ENCODE measurements at regions not wholly inside any gene's neighbourhood (a gene's known extent, or its start where the extent isn't known, plus 50 kb on each side); places are given as distances from the start of the nearest gene placed in this dataset.

- no peak for FAIRE-seq
- no peak for DNase-seq
- Histone ChIP-seq H3K27me3 (ENCODE audit: control insufficient read depth in 3 of 3, insufficient read depth in 3 of 3, low read length in 3 of 3) (no peaks in the 10 kb centered on the region), H3K36me3 (ENCODE audit: control insufficient read depth in 3 of 3, insufficient read depth in 2 of 3, low read depth in 1 of 3, low read length in 3 of 3) (no peaks in the 10 kb centered on the region), H3K9me3 (ENCODE audit: control insufficient read depth in 2 of 2, insufficient read depth in 1 of 2, low read depth in 1 of 2, low read length in 1 of 2) (no peaks in the 10 kb centered on the region), H3K27ac (ENCODE audit: low read depth in 1 of 3, low read length in 2 of 3) (no peak overlapping the region), H3K4me1 (ENCODE audit: control insufficient read depth in 3 of 3, insufficient read depth in 2 of 3, low read depth in 1 of 3, low read length in 2 of 3) (no peaks in the 10 kb centered on the region), H3K4me3 (ENCODE audit: low read depth in 1 of 3, low read length in 3 of 3) (no peak overlapping the region)
- WGBS, 3 donors = 61 to 71% (median 69%) methylated on average over 8 of the region's 8 CpGs
Measured at GRCh38 chr13:104008541-104009435, 942.6 kb upstream of the SLC10A2 start.

GRCh38 chr13:104008075-104008474 is 941.9 kb upstream of the SLC10A2 start:
- H3K27me3 ChIP-seq (ENCODE audit: control insufficient read depth in 3 of 3, insufficient read depth in 3 of 3, low read length in 3 of 3) = no peaks in the 10 kb centered on the region
- no peak for DNase-seq
- H3K4me3 ChIP-seq (ENCODE audit: low read depth in 1 of 3, low read length in 3 of 3) = no peak overlapping the region
- no peak for FAIRE-seq
- H3K9me3 ChIP-seq (ENCODE audit: control insufficient read depth in 2 of 2, insufficient read depth in 1 of 2, low read depth in 1 of 2, low read length in 1 of 2) = no peaks in the 10 kb centered on the region
- 67 to 71% (median 70%) methylated on average over 4 of the region's 4 CpGs for WGBS, 3 donors
- H3K36me3 ChIP-seq (ENCODE audit: control insufficient read depth in 3 of 3, insufficient read depth in 2 of 3, low read depth in 1 of 3, low read length in 3 of 3) = no peaks in the 10 kb centered on the region
- no peaks in the 10 kb centered on the region for H3K4me1 ChIP-seq (ENCODE audit: control insufficient read depth in 3 of 3, insufficient read depth in 2 of 3, low read depth in 1 of 3, low read length in 2 of 3)
- no peak overlapping the region for H3K27ac ChIP-seq (ENCODE audit: low read depth in 1 of 3, low read length in 2 of 3)

- H3K9me3 ChIP-seq (ENCODE audit: control insufficient read depth in 2 of 2, insufficient read depth in 1 of 2, low read depth in 1 of 2, low read length in 1 of 2) = no peaks in the 10 kb centered on the region
- no peaks in the 10 kb centered on the region for H3K4me1 ChIP-seq (ENCODE audit: control insufficient read depth in 3 of 3, insufficient read depth in 2 of 3, low read depth in 1 of 3, low read length in 2 of 3)
- 72 to 75% (median 74%) methylated on average over 9 of the region's 9 CpGs for WGBS, 3 donors
- H3K27ac ChIP-seq (ENCODE audit: low read depth in 1 of 3, low read length in 2 of 3) = no peak overlapping the region
- no peaks in the 10 kb centered on the region for H3K27me3 ChIP-seq (ENCODE audit: control insufficient read depth in 3 of 3, insufficient read depth in 3 of 3, low read length in 3 of 3)
- DNase-seq (no peak), FAIRE-seq (no peak)
- no peak overlapping the region for H3K4me3 ChIP-seq (ENCODE audit: low read depth in 1 of 3, low read length in 3 of 3)
- no peaks in the 10 kb centered on the region for H3K36me3 ChIP-seq (ENCODE audit: control insufficient read depth in 3 of 3, insufficient read depth in 2 of 3, low read depth in 1 of 3, low read length in 3 of 3)
Measured at GRCh38 chr13:104006625-104007075, 940.4 kb upstream of the SLC10A2 start.

- DNase-seq = no peak
- no peak for FAIRE-seq
Measured at GRCh38 chr13:104004572-104004971, 938.4 kb upstream of the SLC10A2 start.

GRCh38 chr13:104002216-104002615 is 936.0 kb upstream of the SLC10A2 start:
- no peak for FAIRE-seq
- H3K4me1 ChIP-seq (ENCODE audit: control insufficient read depth in 3 of 3, insufficient read depth in 2 of 3, low read depth in 1 of 3, low read length in 2 of 3) = no peaks in the 10 kb centered on the region

More at GRCh38 chr13:104004572-104004971, 938.4 kb upstream of the SLC10A2 start:
- 74 to 92% (median 85%) methylated on average over 1 of the region's 1 CpG for WGBS, 3 donors
- Histone ChIP-seq H3K36me3 (ENCODE audit: control insufficient read depth in 3 of 3, insufficient read depth in 2 of 3, low read depth in 1 of 3, low read length in 3 of 3) (no peaks in the 10 kb centered on the region), H3K9me3 (ENCODE audit: control insufficient read depth in 2 of 2, insufficient read depth in 1 of 2, low read depth in 1 of 2, low read length in 1 of 2) (no peaks in the 10 kb centered on the region), H3K4me3 (ENCODE audit: low read depth in 1 of 3, low read length in 3 of 3) (no peak overlapping the region), H3K4me1 (ENCODE audit: control insufficient read depth in 3 of 3, insufficient read depth in 2 of 3, low read depth in 1 of 3, low read length in 2 of 3) (no peaks in the 10 kb centered on the region), H3K27ac (ENCODE audit: low read depth in 1 of 3, low read length in 2 of 3) (no peak overlapping the region), H3K27me3 (ENCODE audit: control insufficient read depth in 3 of 3, insufficient read depth in 3 of 3, low read length in 3 of 3) (no peaks in the 10 kb centered on the region)

GRCh38 chr13:104001766-104002165 is 935.5 kb upstream of the SLC10A2 start:
- H3K27me3 ChIP-seq (ENCODE audit: control insufficient read depth in 3 of 3, insufficient read depth in 3 of 3, low read length in 3 of 3) = no peaks in the 10 kb centered on the region
- H3K4me3 ChIP-seq (ENCODE audit: low read depth in 1 of 3, low read length in 3 of 3) = no peak overlapping the region
- 73 to 93% (median 83%) methylated on average over 3 of the region's 3 CpGs for WGBS, 3 donors
- no peaks in the 10 kb centered on the region for H3K36me3 ChIP-seq (ENCODE audit: control insufficient read depth in 3 of 3, insufficient read depth in 2 of 3, low read depth in 1 of 3, low read length in 3 of 3)
- no peak for FAIRE-seq
- no peak for DNase-seq
- H3K9me3 ChIP-seq (ENCODE audit: control insufficient read depth in 2 of 2, insufficient read depth in 1 of 2, low read depth in 1 of 2, low read length in 1 of 2) = no peaks in the 10 kb centered on the region
- no peak overlapping the region for H3K27ac ChIP-seq (ENCODE audit: low read depth in 1 of 3, low read length in 2 of 3)
- H3K4me1 ChIP-seq (ENCODE audit: control insufficient read depth in 3 of 3, insufficient read depth in 2 of 3, low read depth in 1 of 3, low read length in 2 of 3) = no peaks in the 10 kb centered on the region

More at GRCh38 chr13:104002216-104002615, 936.0 kb upstream of the SLC10A2 start:
- Histone ChIP-seq H3K4me3 (ENCODE audit: low read depth in 1 of 3, low read length in 3 of 3) (no peak overlapping the region), H3K36me3 (ENCODE audit: control insufficient read depth in 3 of 3, insufficient read depth in 2 of 3, low read depth in 1 of 3, low read length in 3 of 3) (no peaks in the 10 kb centered on the region), H3K27ac (ENCODE audit: low read depth in 1 of 3, low read length in 2 of 3) (no peak overlapping the region), H3K9me3 (ENCODE audit: control insufficient read depth in 2 of 2, insufficient read depth in 1 of 2, low read depth in 1 of 2, low read length in 1 of 2) (no peaks in the 10 kb centered on the region), H3K27me3 (ENCODE audit: control insufficient read depth in 3 of 3, insufficient read depth in 3 of 3, low read length in 3 of 3) (no peaks in the 10 kb centered on the region)
- WGBS, 3 donors = 27 to 65% (median 50%) methylated on average over 1 of the region's 1 CpG
- DNase-seq = no peak

- 40 to 52% (median 41%) methylated on average over 4 of the region's 4 CpGs for WGBS, 3 donors
- Histone ChIP-seq H3K9me3 (ENCODE audit: control insufficient read depth in 2 of 2, insufficient read depth in 1 of 2, low read depth in 1 of 2, low read length in 1 of 2) (no peaks in the 10 kb centered on the region), H3K4me3 (ENCODE audit: low read depth in 1 of 3, low read length in 3 of 3) (no peak overlapping the region), H3K36me3 (ENCODE audit: control insufficient read depth in 3 of 3, insufficient read depth in 2 of 3, low read depth in 1 of 3, low read length in 3 of 3) (no peaks in the 10 kb centered on the region), H3K27ac (ENCODE audit: low read depth in 1 of 3, low read length in 2 of 3) (no peak overlapping the region), H3K27me3 (ENCODE audit: control insufficient read depth in 3 of 3, insufficient read depth in 3 of 3, low read length in 3 of 3) (no peaks in the 10 kb centered on the region), H3K4me1 (ENCODE audit: control insufficient read depth in 3 of 3, insufficient read depth in 2 of 3, low read depth in 1 of 3, low read length in 2 of 3) (no peaks in the 10 kb centered on the region)
- FAIRE-seq (no peak), DNase-seq (no peak)
Measured at GRCh38 chr13:103996733-103997132, 930.5 kb upstream of the SLC10A2 start.

GRCh38 chr13:103983948-103984347 is 917.7 kb upstream of the SLC10A2 start:
- FAIRE-seq (no peak), DNase-seq (no peak)
- Histone ChIP-seq H3K9me3 (ENCODE audit: control insufficient read depth in 2 of 2, insufficient read depth in 1 of 2, low read depth in 1 of 2, low read length in 1 of 2) (no peaks in the 10 kb centered on the region), H3K27ac (ENCODE audit: low read depth in 1 of 3, low read length in 2 of 3) (no peak overlapping the region), H3K36me3 (ENCODE audit: control insufficient read depth in 3 of 3, insufficient read depth in 2 of 3, low read depth in 1 of 3, low read length in 3 of 3) (no peaks in the 10 kb centered on the region), H3K27me3 (ENCODE audit: control insufficient read depth in 3 of 3, insufficient read depth in 3 of 3, low read length in 3 of 3) (no peaks in the 10 kb centered on the region), H3K4me1 (ENCODE audit: control insufficient read depth in 3 of 3, insufficient read depth in 2 of 3, low read depth in 1 of 3, low read length in 2 of 3) (no peaks in the 10 kb centered on the region), H3K4me3 (ENCODE audit: low read depth in 1 of 3, low read length in 3 of 3) (no peak overlapping the region)
- WGBS, 3 donors = 84 to 92% (median 89%) methylated on average over 3 of the region's 3 CpGs
